ENCODE measurements at regions not wholly inside any gene's neighbourhood (a gene's known extent, or its start where the extent isn't known, plus 50 kb on each side); places are given as distances from the start of the nearest gene placed in this dataset.

GRCh38 chrX:140391313-140391712 lies 113.6 kb downstream of the SOX3 start:
- TF ChIP-seq POLR2A (IDR thresholded peaks at IDR 0.05; ENCODE audit: low read length): no peak
- TF ChIP-seq GATA1 (IDR thresholded peaks at IDR 0.05; ENCODE audit: low read depth, low read length): no peak
